ENCODE measurements at regions not wholly inside any gene's neighbourhood (a gene's known extent, or its start where the extent isn't known, plus 50 kb on each side); places are given as distances from the start of the nearest gene placed in this dataset.

DNA sequence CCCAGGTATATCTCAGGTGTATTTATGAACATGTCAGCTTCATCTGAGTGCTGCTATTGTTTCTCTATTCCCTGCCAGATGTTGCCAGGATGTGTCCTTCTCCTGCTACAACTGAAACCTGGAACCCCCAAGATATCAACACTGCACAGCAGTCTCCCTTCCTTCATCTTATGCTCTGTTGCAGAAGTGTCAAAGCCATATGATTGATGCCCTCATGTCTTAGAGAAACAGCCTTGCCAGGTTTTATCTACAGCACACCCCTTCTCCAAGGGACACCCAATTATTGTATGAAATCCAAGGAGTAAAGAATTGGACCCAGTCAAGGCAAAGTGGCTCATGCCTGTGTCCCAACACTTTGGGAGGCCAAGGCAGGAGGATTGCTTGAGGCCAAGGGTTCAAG is 60.5 kb upstream of the GHITM start:
- no peak for DNase-seq (ENCODE audit: low read depth in 2 of 2)
- no peak overlapping the region for H3K4me3 ChIP-seq (replicated peaks in 1 of 2; ENCODE audit: low read depth in 2 of 2, low read length in 2 of 2)
- TF ChIP-seq, protein P1, sequence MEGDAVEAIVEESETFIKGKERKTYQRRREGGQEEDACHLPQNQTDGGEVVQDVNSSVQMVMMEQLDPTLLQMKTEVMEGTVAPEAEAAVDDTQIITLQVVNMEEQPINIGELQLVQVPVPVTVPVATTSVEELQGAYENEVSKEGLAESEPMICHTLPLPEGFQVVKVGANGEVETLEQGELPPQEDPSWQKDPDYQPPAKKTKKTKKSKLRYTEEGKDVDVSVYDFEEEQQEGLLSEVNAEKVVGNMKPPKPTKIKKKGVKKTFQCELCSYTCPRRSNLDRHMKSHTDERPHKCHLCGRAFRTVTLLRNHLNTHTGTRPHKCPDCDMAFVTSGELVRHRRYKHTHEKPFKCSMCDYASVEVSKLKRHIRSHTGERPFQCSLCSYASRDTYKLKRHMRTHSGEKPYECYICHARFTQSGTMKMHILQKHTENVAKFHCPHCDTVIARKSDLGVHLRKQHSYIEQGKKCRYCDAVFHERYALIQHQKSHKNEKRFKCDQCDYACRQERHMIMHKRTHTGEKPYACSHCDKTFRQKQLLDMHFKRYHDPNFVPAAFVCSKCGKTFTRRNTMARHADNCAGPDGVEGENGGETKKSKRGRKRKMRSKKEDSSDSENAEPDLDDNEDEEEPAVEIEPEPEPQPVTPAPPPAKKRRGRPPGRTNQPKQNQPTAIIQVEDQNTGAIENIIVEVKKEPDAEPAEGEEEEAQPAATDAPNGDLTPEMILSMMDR (IDR thresholded peaks at IDR 0.05; ENCODE audit: low read depth, low read length) = no peak

DNA sequence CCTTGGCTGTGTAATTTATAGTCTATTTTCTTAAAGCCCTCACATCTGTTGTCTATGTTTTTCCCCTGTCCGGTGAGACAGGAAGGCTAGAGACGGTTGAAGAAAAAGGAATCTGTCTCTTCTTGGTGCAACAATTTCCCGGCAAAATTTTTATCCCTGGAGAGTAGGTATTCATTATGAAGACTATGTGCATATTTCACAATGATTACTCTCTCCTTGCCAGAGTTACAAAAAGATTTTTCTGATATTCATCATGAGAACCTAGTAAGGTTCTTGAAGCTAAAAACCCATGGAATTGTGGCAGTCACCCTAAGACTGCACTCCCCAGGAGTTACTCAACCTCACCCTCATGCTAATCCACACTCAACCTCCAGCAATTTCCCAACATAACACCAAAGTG is 55.0 kb upstream of the GHITM start:
- TF ChIP-seq, protein P1 (IDR thresholded peaks at IDR 0.05; ENCODE audit: low read depth, low read length) = no peak
- DNase-seq (ENCODE audit: low read depth in 2 of 2) = peak in 1 of 2 donors; percentile 17
- H3K4me3 ChIP-seq (replicated peaks in 1 of 2; ENCODE audit: low read depth in 2 of 2, low read length in 2 of 2) = no peak overlapping the region

DNA sequence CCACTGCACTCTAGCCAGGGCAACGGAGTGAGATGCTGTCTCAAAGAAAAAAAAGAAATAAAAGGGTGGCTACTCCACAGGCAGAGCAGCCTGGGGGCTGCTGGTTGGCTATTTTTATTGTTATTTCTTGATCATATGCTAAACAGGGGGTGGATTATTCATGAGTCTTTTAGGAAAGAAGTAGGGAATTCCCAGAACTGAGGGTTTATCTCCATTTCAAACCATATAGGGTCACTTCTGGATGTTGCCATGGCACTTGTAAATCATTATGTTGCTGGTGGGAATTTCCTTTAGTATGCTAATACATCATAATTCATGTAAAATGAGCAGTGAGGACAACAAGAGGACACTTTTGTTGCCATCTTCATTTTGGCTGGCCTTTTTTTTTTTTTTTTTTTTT is 52.1 kb upstream of the GHITM start:
- TF ChIP-seq, protein P1 (IDR thresholded peaks at IDR 0.05; ENCODE audit: low read depth, low read length) = no peak
- DNase-seq (ENCODE audit: low read depth in 2 of 2) = no peak
- H3K4me3 ChIP-seq (replicated peaks in 1 of 2; ENCODE audit: low read depth in 2 of 2, low read length in 2 of 2) = no peak overlapping the region

DNA sequence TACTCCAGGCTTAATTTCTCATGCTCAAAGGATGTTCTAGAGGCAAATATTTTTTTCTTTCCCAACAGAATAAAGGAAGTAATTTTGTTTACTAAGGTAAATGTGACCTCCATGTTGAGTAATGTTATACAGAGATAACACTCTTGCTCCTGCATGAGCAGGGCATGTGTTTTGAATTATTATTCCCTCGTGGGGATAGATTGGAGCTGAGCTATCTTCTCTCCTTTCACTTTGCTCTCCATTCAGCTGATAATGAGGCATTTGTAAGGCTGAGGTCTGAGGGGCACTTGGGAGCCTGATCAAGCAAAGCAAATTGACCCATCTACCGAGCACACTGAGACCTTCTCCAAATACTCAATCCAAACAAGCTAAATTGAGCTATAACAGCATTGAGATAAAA is 50.7 kb upstream of the GHITM start:
- TF ChIP-seq, protein P1 (IDR thresholded peaks at IDR 0.05; ENCODE audit: low read depth, low read length) = no peak
- H3K4me3 ChIP-seq (replicated peaks in 1 of 2; ENCODE audit: low read depth in 2 of 2, low read length in 2 of 2) = no peak overlapping the region
- DNase-seq (ENCODE audit: low read depth in 2 of 2) = peak in 1 of 2 donors; percentile 65

DNA sequence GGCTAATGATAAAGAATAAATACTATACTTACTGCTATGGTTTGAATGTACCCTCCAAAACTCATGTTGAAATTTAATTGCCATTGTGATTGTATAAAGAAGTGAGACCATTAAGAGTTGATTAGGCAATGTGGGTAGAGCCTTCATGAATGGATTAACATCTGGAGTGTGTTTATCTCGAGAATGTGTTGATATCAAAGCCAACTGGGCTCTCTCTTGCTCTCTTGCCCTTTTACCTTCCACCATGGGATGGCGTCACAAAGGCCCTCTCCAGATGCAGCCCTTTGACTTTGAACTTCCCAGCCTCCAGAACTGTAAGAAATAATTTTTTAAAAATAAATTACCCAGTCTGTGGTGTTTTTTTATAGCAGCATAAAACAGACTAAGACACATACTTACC is 50.1 kb upstream of the GHITM start:
- peak in 1 of 2 donors; percentile 33 for DNase-seq (ENCODE audit: low read depth in 2 of 2)
- TF ChIP-seq, protein P1 (IDR thresholded peaks at IDR 0.05; ENCODE audit: low read depth, low read length) = no peak
- H3K4me3 ChIP-seq (replicated peaks in 1 of 2; ENCODE audit: low read depth in 2 of 2, low read length in 2 of 2) = no peak overlapping the region

Data from cardiac fibroblast (primary cell).